ENCODE measurements at regions not wholly inside any gene's neighbourhood (a gene's known extent, or its start where the extent isn't known, plus 50 kb on each side); places are given as distances from the start of the nearest gene placed in this dataset.

- H2AK5ac ChIP-seq (ENCODE audit: low read length, severe bottlenecking) = no peak overlapping the region
- H3K9me3 ChIP-seq (ENCODE audit: control insufficient read depth, low read length) = no peaks in the 10 kb centered on the region
- H3K27ac ChIP-seq (ENCODE audit: low read length, poor library complexity, severe bottlenecking) = peak overlapping the region; percentile 68
- H3K4ac ChIP-seq (ENCODE audit: low read depth in 1 of 2, low read length in 2 of 2) = no peak overlapping the region
- no peak overlapping the region for H2BK5ac ChIP-seq (ENCODE audit: low read depth, low read length, poor library complexity, severe bottlenecking)
- no peak overlapping the region for H2BK12ac ChIP-seq (ENCODE audit: low read length in 2 of 2)
- H2AFZ ChIP-seq (ENCODE audit: low read depth, low read length) = no peak overlapping the region
- no peaks in the 10 kb centered on the region for H3K27me3 ChIP-seq (ENCODE audit: control insufficient read depth in 1 of 2, insufficient read depth in 1 of 2, low read length in 2 of 2)
- H3K23ac ChIP-seq (ENCODE audit: low read length in 2 of 2) = no peak overlapping the region
- H3K36me3 ChIP-seq (ENCODE audit: control insufficient read depth in 1 of 2, insufficient read depth in 2 of 2, low read depth in 1 of 2, low read length in 2 of 2) = no peaks in the 10 kb centered on the region
- no peak overlapping the region for H4K91ac ChIP-seq (ENCODE audit: low read length)
- no peak overlapping the region for H4K8ac ChIP-seq (ENCODE audit: low read length)
- H3K14ac ChIP-seq (ENCODE audit: low read length in 2 of 2) = no peak overlapping the region
- no peak overlapping the region for H3K4me3 ChIP-seq (ENCODE audit: insufficient read depth in 1 of 2, low read depth in 1 of 2, low read length in 2 of 2)
- peak overlapping the region; percentile 75 for H3K9ac ChIP-seq (ENCODE audit: low read length)
- no peaks in the 10 kb centered on the region for H3K79me1 ChIP-seq (replicated peaks; ENCODE audit: low read length, poor library complexity, severe bottlenecking)
- no peak overlapping the region for H3K4me2 ChIP-seq (ENCODE audit: low read length, poor library complexity, severe bottlenecking)
- H3K4me1 ChIP-seq (ENCODE audit: control insufficient read depth, insufficient read depth, low read depth, low read length) = no peaks in the 10 kb centered on the region
- 45% methylated on average over 2 of the region's 4 CpGs for WGBS
- H3K18ac ChIP-seq (ENCODE audit: low read depth in 1 of 2, low read length in 2 of 2) = no peak overlapping the region
- no peak overlapping the region for H2BK15ac ChIP-seq (ENCODE audit: low read depth, poor library complexity, severe bottlenecking)
- DNase-seq = peak; percentile 81
- H2BK120ac ChIP-seq (ENCODE audit: low read depth, low read length) = no peak overlapping the region
Measured at GRCh38 chr2:225894236-225894980, 494.9 kb downstream of the NYAP2 start.

DNA sequence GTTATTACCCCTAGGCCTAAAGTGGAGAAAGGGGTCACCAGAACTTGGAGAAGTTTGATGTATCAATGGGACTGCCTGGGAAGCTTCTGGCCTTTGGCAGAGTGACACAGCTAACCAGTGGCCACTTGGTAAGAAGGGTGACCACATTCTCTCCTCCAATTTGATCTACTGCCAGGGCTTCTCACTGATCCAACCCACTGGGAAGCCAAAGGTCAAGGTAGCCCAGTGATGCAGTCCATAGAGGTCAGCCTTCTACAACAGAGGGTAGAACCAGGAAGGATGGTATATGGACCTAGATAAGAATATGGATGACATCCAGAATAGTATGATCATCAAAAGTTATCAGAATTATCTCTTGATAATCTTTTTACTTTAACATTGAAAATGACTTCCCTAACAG, 493.6 kb downstream of the NYAP2 start:
- Histone ChIP-seq H2AFZ (ENCODE audit: low read depth, low read length) (no peak overlapping the region), H2BK12ac (ENCODE audit: low read length in 2 of 2) (peak overlapping the region in 1 of 2 experiments; percentile 63), H3K14ac (ENCODE audit: low read length in 2 of 2) (no peak overlapping the region), H4K91ac (ENCODE audit: low read length) (no peak overlapping the region), H3K36me3 (ENCODE audit: control insufficient read depth in 1 of 2, insufficient read depth in 2 of 2, low read depth in 1 of 2, low read length in 2 of 2) (no peaks in the 10 kb centered on the region), H3K79me1 (replicated peaks; ENCODE audit: low read length, poor library complexity, severe bottlenecking) (no peaks in the 10 kb centered on the region), H3K18ac (ENCODE audit: low read depth in 1 of 2, low read length in 2 of 2) (peak overlapping the region in 1 of 2 experiments; percentile 18), H3K9ac (ENCODE audit: low read length) (no peak overlapping the region), H3K4me2 (ENCODE audit: low read length, poor library complexity, severe bottlenecking) (no peak overlapping the region), H4K8ac (ENCODE audit: low read length) (no peak overlapping the region), H3K23ac (ENCODE audit: low read length in 2 of 2) (no peak overlapping the region), H2BK120ac (ENCODE audit: low read depth, low read length) (no peak overlapping the region), H3K9me3 (ENCODE audit: control insufficient read depth, low read length) (no peaks in the 10 kb centered on the region), H3K27ac (ENCODE audit: low read length, poor library complexity, severe bottlenecking) (no peak overlapping the region), H3K4me3 (ENCODE audit: insufficient read depth in 1 of 2, low read depth in 1 of 2, low read length in 2 of 2) (no peak overlapping the region), H3K4me1 (ENCODE audit: control insufficient read depth, insufficient read depth, low read depth, low read length) (no peaks in the 10 kb centered on the region), H2AK5ac (ENCODE audit: low read length, severe bottlenecking) (peak overlapping the region; percentile 83), H2BK5ac (ENCODE audit: low read depth, low read length, poor library complexity, severe bottlenecking) (no peak overlapping the region), H3K4ac (ENCODE audit: low read depth in 1 of 2, low read length in 2 of 2) (peak overlapping the region in 1 of 2 experiments; percentile 73), H2BK15ac (ENCODE audit: low read depth, poor library complexity, severe bottlenecking) (no peak overlapping the region), H3K27me3 (ENCODE audit: control insufficient read depth in 1 of 2, insufficient read depth in 1 of 2, low read length in 2 of 2) (no peaks in the 10 kb centered on the region)
- DNase-seq = peak; percentile 2

DNA sequence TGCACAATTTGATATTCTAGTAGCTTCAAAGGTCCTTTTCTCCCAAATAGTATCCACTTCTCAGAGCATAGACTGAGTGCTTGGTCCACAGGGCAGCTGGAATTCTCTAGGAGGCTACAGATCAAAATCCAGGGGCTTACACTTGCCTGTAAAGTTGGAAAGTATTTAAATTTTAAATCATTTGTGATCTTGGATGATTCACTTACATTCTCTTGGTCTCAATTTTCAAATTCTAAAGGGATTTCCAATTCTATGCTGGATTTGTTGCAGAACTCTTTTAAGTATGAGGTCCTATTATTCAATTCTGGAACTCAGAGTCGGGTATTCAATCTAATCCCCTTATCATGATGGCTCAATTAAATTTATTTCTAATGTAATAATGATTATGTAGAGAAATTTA, 492.3 kb downstream of the NYAP2 start:
- Histone ChIP-seq H2BK15ac (ENCODE audit: low read depth, poor library complexity, severe bottlenecking) (no peak overlapping the region), H2BK5ac (ENCODE audit: low read depth, low read length, poor library complexity, severe bottlenecking) (no peak overlapping the region), H3K23ac (ENCODE audit: low read length in 2 of 2) (no peak overlapping the region), H2AFZ (ENCODE audit: low read depth, low read length) (no peak overlapping the region), H3K36me3 (ENCODE audit: control insufficient read depth in 1 of 2, insufficient read depth in 2 of 2, low read depth in 1 of 2, low read length in 2 of 2) (no peaks in the 10 kb centered on the region), H3K14ac (ENCODE audit: low read length in 2 of 2) (no peak overlapping the region), H2BK120ac (ENCODE audit: low read depth, low read length) (no peak overlapping the region), H3K27ac (ENCODE audit: low read length, poor library complexity, severe bottlenecking) (no peak overlapping the region), H3K9me3 (ENCODE audit: control insufficient read depth, low read length) (no peaks in the 10 kb centered on the region), H3K4me1 (ENCODE audit: control insufficient read depth, insufficient read depth, low read depth, low read length) (no peaks in the 10 kb centered on the region), H3K27me3 (ENCODE audit: control insufficient read depth in 1 of 2, insufficient read depth in 1 of 2, low read length in 2 of 2) (no peaks in the 10 kb centered on the region), H2AK5ac (ENCODE audit: low read length, severe bottlenecking) (no peak overlapping the region), H4K91ac (ENCODE audit: low read length) (no peak overlapping the region), H4K8ac (ENCODE audit: low read length) (no peak overlapping the region), H3K9ac (ENCODE audit: low read length) (no peak overlapping the region), H3K18ac (ENCODE audit: low read depth in 1 of 2, low read length in 2 of 2) (no peak overlapping the region), H3K4me3 (ENCODE audit: insufficient read depth in 1 of 2, low read depth in 1 of 2, low read length in 2 of 2) (no peak overlapping the region), H3K79me1 (replicated peaks; ENCODE audit: low read length, poor library complexity, severe bottlenecking) (no peaks in the 10 kb centered on the region), H3K4me2 (ENCODE audit: low read length, poor library complexity, severe bottlenecking) (no peak overlapping the region), H2BK12ac (ENCODE audit: low read length in 2 of 2) (peak overlapping the region in 1 of 2 experiments; percentile 26), H3K4ac (ENCODE audit: low read depth in 1 of 2, low read length in 2 of 2) (no peak overlapping the region)
- no CpG with 5 or more reads among the region's 1 CpG for WGBS
- DNase-seq = no peak

- H3K79me1 ChIP-seq (replicated peaks; ENCODE audit: low read length, poor library complexity, severe bottlenecking) = no peaks in the 10 kb centered on the region
- H3K4me1 ChIP-seq (ENCODE audit: control insufficient read depth, insufficient read depth, low read depth, low read length) = no peaks in the 10 kb centered on the region
- H3K27ac ChIP-seq (ENCODE audit: low read length, poor library complexity, severe bottlenecking) = no peak overlapping the region
- WGBS = 90% methylated on average over 2 of the region's 2 CpGs
- no peak overlapping the region for H2BK12ac ChIP-seq (ENCODE audit: low read length in 2 of 2)
- no peak overlapping the region for H3K14ac ChIP-seq (ENCODE audit: low read length in 2 of 2)
- no peaks in the 10 kb centered on the region for H3K9me3 ChIP-seq (ENCODE audit: control insufficient read depth, low read length)
- no peak overlapping the region for H4K8ac ChIP-seq (ENCODE audit: low read length)
- H2BK5ac ChIP-seq (ENCODE audit: low read depth, low read length, poor library complexity, severe bottlenecking) = no peak overlapping the region
- H2AFZ ChIP-seq (ENCODE audit: low read depth, low read length) = no peak overlapping the region
- no peak overlapping the region for H3K4me3 ChIP-seq (ENCODE audit: insufficient read depth in 1 of 2, low read depth in 1 of 2, low read length in 2 of 2)
- no peak overlapping the region for H2BK120ac ChIP-seq (ENCODE audit: low read depth, low read length)
- no peaks in the 10 kb centered on the region for H3K36me3 ChIP-seq (ENCODE audit: control insufficient read depth in 1 of 2, insufficient read depth in 2 of 2, low read depth in 1 of 2, low read length in 2 of 2)
- DNase-seq = no peak
- no peak overlapping the region for H3K9ac ChIP-seq (ENCODE audit: low read length)
- no peak overlapping the region for H2AK5ac ChIP-seq (ENCODE audit: low read length, severe bottlenecking)
- H3K23ac ChIP-seq (ENCODE audit: low read length in 2 of 2) = no peak overlapping the region
- no peak overlapping the region for H4K91ac ChIP-seq (ENCODE audit: low read length)
- no peak overlapping the region for H3K18ac ChIP-seq (ENCODE audit: low read depth in 1 of 2, low read length in 2 of 2)
- H3K27me3 ChIP-seq (ENCODE audit: control insufficient read depth in 1 of 2, insufficient read depth in 1 of 2, low read length in 2 of 2) = no peaks in the 10 kb centered on the region
- no peak overlapping the region for H2BK15ac ChIP-seq (ENCODE audit: low read depth, poor library complexity, severe bottlenecking)
- H3K4ac ChIP-seq (ENCODE audit: low read depth in 1 of 2, low read length in 2 of 2) = no peak overlapping the region
- H3K4me2 ChIP-seq (ENCODE audit: low read length, poor library complexity, severe bottlenecking) = no peak overlapping the region
Measured at GRCh38 chr2:225891013-225891412, 491.5 kb downstream of the NYAP2 start.

All from mesenchymal stem cell (in vitro differentiated cells and primary cell).